ENCODE measurements at regions not wholly inside any gene's neighbourhood (a gene's known extent, or its start where the extent isn't known, plus 50 kb on each side); places are given as distances from the start of the nearest gene placed in this dataset.

- peaks cover 3% of the 10 kb centered on the region for H3K36me3 Mint-ChIP-seq (ENCODE audit: low read depth)
- no peaks in the 10 kb centered on the region for H3K27me3 Mint-ChIP-seq (ENCODE audit: low read depth)
- H3K9me3 Mint-ChIP-seq (ENCODE audit: low read depth) = peaks cover 9% of the 10 kb centered on the region
- H3K4me1 Mint-ChIP-seq (ENCODE audit: low read depth) = peaks cover 16% of the 10 kb centered on the region
- TF ChIP-seq CTCF (IDR thresholded peaks at IDR 0.05) = no peak
- DNase-seq (ENCODE audit: low spot score) = no peak
- no peak overlapping the region for H3K4me3 Mint-ChIP-seq (ENCODE audit: unreplicated experiment)
- H3K27ac Mint-ChIP-seq (ENCODE audit: unreplicated experiment) = no peak overlapping the region
Observed at GRCh38 chr1:87926921-87927320, 598.2 kb downstream of the LMO4 start.

- H3K4me3 Mint-ChIP-seq (ENCODE audit: unreplicated experiment) = no peak overlapping the region
- no peak overlapping the region for H3K27ac Mint-ChIP-seq (ENCODE audit: unreplicated experiment)
- peaks cover 9% of the 10 kb centered on the region for H3K9me3 Mint-ChIP-seq (ENCODE audit: low read depth)
- H3K27me3 Mint-ChIP-seq (ENCODE audit: low read depth) = no peaks in the 10 kb centered on the region
- peaks cover 3% of the 10 kb centered on the region for H3K36me3 Mint-ChIP-seq (ENCODE audit: low read depth)
- DNase-seq (ENCODE audit: low spot score) = no peak
- TF ChIP-seq CTCF (IDR thresholded peaks at IDR 0.05) = no peak
- peaks cover 16% of the 10 kb centered on the region for H3K4me1 Mint-ChIP-seq (ENCODE audit: low read depth)
Observed at GRCh38 chr1:87927391-87928280, 599.0 kb downstream of the LMO4 start.

- Mint-ChIP-seq H3K27ac (ENCODE audit: unreplicated experiment) (no peak overlapping the region), H3K9me3 (ENCODE audit: low read depth) (peaks cover 9% of the 10 kb centered on the region), H3K36me3 (ENCODE audit: low read depth) (peaks cover 3% of the 10 kb centered on the region), H3K4me1 (ENCODE audit: low read depth) (peaks cover 16% of the 10 kb centered on the region), H3K4me3 (ENCODE audit: unreplicated experiment) (no peak overlapping the region), H3K27me3 (ENCODE audit: low read depth) (no peaks in the 10 kb centered on the region)
- DNase-seq (ENCODE audit: low spot score) = no peak
- no peak for TF ChIP-seq CTCF (IDR thresholded peaks at IDR 0.05)
Observed at GRCh38 chr1:87928623-87929022, 599.9 kb downstream of the LMO4 start.

- TF ChIP-seq CTCF (IDR thresholded peaks at IDR 0.05) = no peak
- peaks cover 16% of the 10 kb centered on the region for H3K4me1 Mint-ChIP-seq (ENCODE audit: low read depth)
- peaks cover 3% of the 10 kb centered on the region for H3K36me3 Mint-ChIP-seq (ENCODE audit: low read depth)
- no peak for DNase-seq (ENCODE audit: low spot score)
- no peak overlapping the region for H3K4me3 Mint-ChIP-seq (ENCODE audit: unreplicated experiment)
- no peak overlapping the region for H3K27ac Mint-ChIP-seq (ENCODE audit: unreplicated experiment)
- H3K9me3 Mint-ChIP-seq (ENCODE audit: low read depth) = peaks cover 9% of the 10 kb centered on the region
- H3K27me3 Mint-ChIP-seq (ENCODE audit: low read depth) = no peaks in the 10 kb centered on the region
Observed at GRCh38 chr1:87929906-87930305, 601.2 kb downstream of the LMO4 start.

GRCh38 chr1:87930796-87931195, 602.1 kb downstream of the LMO4 start:
- H3K27me3 Mint-ChIP-seq (ENCODE audit: low read depth) = no peaks in the 10 kb centered on the region
- no peak overlapping the region for H3K27ac Mint-ChIP-seq (ENCODE audit: unreplicated experiment)
- peaks cover 9% of the 10 kb centered on the region for H3K9me3 Mint-ChIP-seq (ENCODE audit: low read depth)
- no peak for TF ChIP-seq CTCF (IDR thresholded peaks at IDR 0.05)
- DNase-seq (ENCODE audit: low spot score) = no peak
- H3K36me3 Mint-ChIP-seq (ENCODE audit: low read depth) = peaks cover 3% of the 10 kb centered on the region
- no peak overlapping the region for H3K4me3 Mint-ChIP-seq (ENCODE audit: unreplicated experiment)
- peaks cover 16% of the 10 kb centered on the region for H3K4me1 Mint-ChIP-seq (ENCODE audit: low read depth)
